HG03175 (cell line): ENCODE measurements at regions not wholly inside any gene's neighbourhood (a gene's known extent, or its start where the extent isn't known, plus 50 kb on each side); places are given as distances from the start of the nearest gene placed in this dataset.
"Not testable (repeated sequence)": the region's sequence is repeated elsewhere in the genome, so short reads cannot be mapped to it uniquely, and the experiment has no call there.

Experiments
- ATAC-seq: cut with Tn5 transposase; IDR thresholded peaks from one replicate; pipeline ENCODE4 v1.9.1; 2021; ENCODE audit warnings: mild to moderate bottlenecking, moderate library complexity; ENCODE audit not compliant: unreplicated experiment

- ATAC-seq, result no peak
Observed at GRCh38 chr2:35463805-35464596, 891.6 kb upstream of the CRIM1 start.

GRCh38 chr2:35462226-35462998 lies 893.2 kb upstream of the CRIM1 start:
- no peak for ATAC-seq

- ATAC-seq, result no peak
Observed at GRCh38 chr2:35461406-35461805, 894.2 kb upstream of the CRIM1 start.

- ATAC-seq, result no peak
Observed at GRCh38 chr2:35454966-35455638, 900.5 kb upstream of the CRIM1 start.

- ATAC-seq, result no peak
Observed at GRCh38 chr2:35447821-35448220, 907.8 kb upstream of the CRIM1 start.

- ATAC-seq, result no peak
Observed at GRCh38 chr2:35447215-35447614, 908.4 kb upstream of the CRIM1 start.

- ATAC-seq, result no peak
Observed at GRCh38 chr2:35443087-35443486, 912.5 kb upstream of the CRIM1 start.

- not testable (repeated sequence) for ATAC-seq
Observed at GRCh38 chr2:35441575-35441974, 914.0 kb upstream of the CRIM1 start.

- not testable (repeated sequence) for ATAC-seq
Observed at GRCh38 chr2:35440308-35440707, 915.3 kb upstream of the CRIM1 start.

- ATAC-seq, result not testable (repeated sequence)
Observed at GRCh38 chr2:35436893-35437292, 918.7 kb upstream of the CRIM1 start.

GRCh38 chr2:35428548-35428947 lies 927.0 kb upstream of the CRIM1 start:
- ATAC-seq, result peak; percentile 79

- no peak for ATAC-seq
Observed at GRCh38 chr2:35421485-35421884, 934.1 kb upstream of the CRIM1 start.

GRCh38 chr2:35417293-35417692 lies 938.3 kb upstream of the CRIM1 start:
- no peak for ATAC-seq

GRCh38 chr2:35416391-35417140 lies 939.0 kb upstream of the CRIM1 start:
- no peak for ATAC-seq

- no peak for ATAC-seq
Observed at GRCh38 chr2:35415942-35416341, 939.6 kb upstream of the CRIM1 start.

- no peak for ATAC-seq
Observed at GRCh38 chr2:35415282-35415681, 940.3 kb upstream of the CRIM1 start.

GRCh38 chr2:35410431-35411061 lies 945.0 kb upstream of the CRIM1 start:
- peak; percentile 81 for ATAC-seq

- no peak for ATAC-seq
Observed at GRCh38 chr2:35409762-35410161, 945.8 kb upstream of the CRIM1 start.

- ATAC-seq, result no peak
Observed at GRCh38 chr2:35408320-35408719, 947.3 kb upstream of the CRIM1 start.

GRCh38 chr2:35391736-35392442 lies 963.7 kb upstream of the CRIM1 start:
- ATAC-seq, result no peak
